Peyer's patch (tissue), 4 donors: ENCODE measurements at regions not wholly inside any gene's neighbourhood (a gene's known extent, or its start where the extent isn't known, plus 50 kb on each side); places are given as distances from the start of the nearest gene placed in this dataset.
"Not testable (repeated sequence)": the region's sequence is repeated elsewhere in the genome, so short reads cannot be mapped to it uniquely, and the experiment has no call there.

ENCODE experiments used
- CTCF ChIP-seq, 6 experiments: fragments of 450-650 bp in 4 of 6; fragments of 200-600 bp in 2 of 6; sonication (generic) in 1 of 6; IDR thresholded peaks; one replicate each; pipeline ENCODE4 v1.5.1; 2017 to 2019; ENCODE audit warnings: antibody characterized with exemption in 6 of 6, mild to moderate bottlenecking in 3 of 6, moderate library complexity in 1 of 6
- POLR2A ChIP-seq, 2 donors: fragments of 450-650 bp; IDR thresholded peaks; one replicate each; pipeline ENCODE4 v1.5.1; 2017; ENCODE audit warnings: antibody characterized with exemption in 2 of 2, mild to moderate bottlenecking in 2 of 2, moderate library complexity in 2 of 2

DNA sequence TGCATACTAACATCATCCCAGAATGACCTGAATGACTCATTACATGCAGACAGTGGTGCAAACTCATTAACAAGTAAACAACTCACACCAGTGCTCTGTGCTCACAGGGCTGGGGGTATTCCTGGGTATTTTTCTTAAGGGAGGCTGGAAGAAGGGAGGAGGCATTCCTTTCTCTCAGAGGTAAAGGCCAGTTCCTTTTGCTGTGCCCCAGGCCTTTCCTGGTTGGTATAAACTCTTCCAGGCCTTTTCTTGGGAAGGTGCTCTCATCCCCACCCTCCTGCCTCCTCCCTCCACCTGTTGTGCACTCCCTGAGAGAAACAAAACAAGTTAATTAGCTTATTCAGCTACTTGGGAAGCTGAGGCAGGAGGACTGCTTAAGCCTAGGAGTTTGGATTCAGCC, 4779.2 kb upstream of the OR11H1 start:
- TF ChIP-seq CTCF, POLR2A (IDR thresholded peaks at IDR 0.05): not testable (repeated sequence)
